Tibial nerve (tissue), 4 donors: ENCODE measurements at regions not wholly inside any gene's neighbourhood (a gene's known extent, or its start where the extent isn't known, plus 50 kb on each side); places are given as distances from the start of the nearest gene placed in this dataset.

Experiments
- EP300 ChIP-seq, 2 donors: sonication (generic); formaldehyde crosslinking; IDR thresholded peaks; one replicate each; pipeline ENCODE4 v1.6.1; 2017; ENCODE audit warnings: antibody characterized with exemption in 2 of 2, mild to moderate bottlenecking in 1 of 2
- POLR2A ChIP-seq, 2 donors: fragments of 450-650 bp; IDR thresholded peaks; one replicate each; pipeline ENCODE4 v1.6.1; 2017; ENCODE audit warnings: antibody characterized with exemption in 2 of 2, mild to moderate bottlenecking in 2 of 2, moderate library complexity in 2 of 2
- TF ChIP-seq, protein P1 (sequence below), 5 experiments: fragments of 200-600 bp in 3 of 5; fragments of 450-650 bp in 2 of 5; sonication (generic) in 3 of 5; IDR thresholded peaks; one replicate each; pipeline ENCODE4 v1.5.1; 2016 to 2019; ENCODE audit warnings: antibody characterized with exemption in 5 of 5, mild to moderate bottlenecking in 3 of 5, moderate library complexity in 2 of 5

DNA sequence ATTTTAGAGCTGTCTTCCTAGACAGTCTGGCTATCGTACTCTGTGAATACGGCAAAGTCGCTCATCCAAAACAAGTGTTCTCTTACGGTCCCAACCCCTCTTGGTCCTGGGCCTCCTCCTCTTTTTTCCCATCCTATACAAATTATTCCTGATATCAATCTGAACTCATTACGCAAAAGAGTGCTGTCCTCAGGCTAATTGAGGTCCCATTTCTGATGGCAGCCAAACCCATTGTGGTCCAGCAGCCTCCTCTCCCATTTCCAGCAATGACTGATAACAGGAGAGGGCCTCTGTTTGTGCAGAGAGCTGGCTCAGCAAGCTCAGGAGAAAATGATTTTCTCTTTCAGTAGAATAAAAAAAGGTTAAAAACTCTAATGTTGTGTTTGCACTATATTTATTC lies 203.4 kb upstream of the GHITM start:
- TF ChIP-seq, protein P1, sequence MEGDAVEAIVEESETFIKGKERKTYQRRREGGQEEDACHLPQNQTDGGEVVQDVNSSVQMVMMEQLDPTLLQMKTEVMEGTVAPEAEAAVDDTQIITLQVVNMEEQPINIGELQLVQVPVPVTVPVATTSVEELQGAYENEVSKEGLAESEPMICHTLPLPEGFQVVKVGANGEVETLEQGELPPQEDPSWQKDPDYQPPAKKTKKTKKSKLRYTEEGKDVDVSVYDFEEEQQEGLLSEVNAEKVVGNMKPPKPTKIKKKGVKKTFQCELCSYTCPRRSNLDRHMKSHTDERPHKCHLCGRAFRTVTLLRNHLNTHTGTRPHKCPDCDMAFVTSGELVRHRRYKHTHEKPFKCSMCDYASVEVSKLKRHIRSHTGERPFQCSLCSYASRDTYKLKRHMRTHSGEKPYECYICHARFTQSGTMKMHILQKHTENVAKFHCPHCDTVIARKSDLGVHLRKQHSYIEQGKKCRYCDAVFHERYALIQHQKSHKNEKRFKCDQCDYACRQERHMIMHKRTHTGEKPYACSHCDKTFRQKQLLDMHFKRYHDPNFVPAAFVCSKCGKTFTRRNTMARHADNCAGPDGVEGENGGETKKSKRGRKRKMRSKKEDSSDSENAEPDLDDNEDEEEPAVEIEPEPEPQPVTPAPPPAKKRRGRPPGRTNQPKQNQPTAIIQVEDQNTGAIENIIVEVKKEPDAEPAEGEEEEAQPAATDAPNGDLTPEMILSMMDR (IDR thresholded peaks at IDR 0.05), result no peak
- TF ChIP-seq POLR2A (IDR thresholded peaks at IDR 0.05) (no peak), EP300 (IDR thresholded peaks at IDR 0.05) (no peak)
